Natural killer cell treated with Interleukin-12 subunit alpha and Interleukin-12 subunit beta and Interleukin-15 and Interleukin-18, amount 100 ng/mL, for 72 hours (primary cell): ENCODE measurements at regions not wholly inside any gene's neighbourhood (a gene's known extent, or its start where the extent isn't known, plus 50 kb on each side); places are given as distances from the start of the nearest gene placed in this dataset.

Experiments used
- ATAC-seq, 2 donors: fragments of 150-1000 bp; cut with Tn5 transposase in 1 of 2; sonication (Bioruptor Pico), chemical (Tn5 transposase) in 1 of 2; 2 replicates each; pipeline ENCODE4 v1.10.0; 2021
- DNase-seq: peaks from one replicate; pipeline ENCODE4 v3.0.0; 2022; ENCODE audit warnings: low spot score
- H3K27ac Mint-ChIP-seq, 2 donors: 1 replicate in 1 of 2; 2 replicates in 1 of 2; pipeline ENCODE4 v1.8.0; 2022; ENCODE audit warnings: mixed read lengths in 2 of 2, mild to moderate bottlenecking in 1 of 2, moderate library complexity in 1 of 2
- H3K27me3 Mint-ChIP-seq, 2 donors: 1 replicate in 1 of 2; 2 replicates in 1 of 2; pipeline ENCODE4 v1.8.0; 2022; ENCODE audit warnings: mixed read lengths in 2 of 2
- H3K36me3 Mint-ChIP-seq: one replicate; pipeline ENCODE4 v1.8.0; 2022; ENCODE audit warnings: mixed read lengths
- H3K4me1 Mint-ChIP-seq, 2 donors: 1 replicate in 1 of 2; 2 replicates in 1 of 2; pipeline ENCODE4 v1.8.0; 2022; ENCODE audit warnings: low read depth in 2 of 2, mixed read lengths in 2 of 2, mild to moderate bottlenecking in 1 of 2
- H3K4me3 Mint-ChIP-seq: one replicate; pipeline ENCODE4 v1.8.0; 2022; ENCODE audit warnings: mixed read lengths
- H3K9me3 Mint-ChIP-seq: 2 replicates; pipeline ENCODE4 v1.8.0; 2022; ENCODE audit warnings: mixed read lengths

GRCh38 chr3:176969066-176969465 is 228.2 kb downstream of the TBL1XR1 start:
- DNase-seq (no peak), ATAC-seq (no peak)
- no peaks in the 10 kb centered on the region for H3K36me3 Mint-ChIP-seq
- no peaks in the 10 kb centered on the region for H3K9me3 Mint-ChIP-seq
- no peak overlapping the region for H3K27ac Mint-ChIP-seq
- H3K27me3 Mint-ChIP-seq: no peaks in the 10 kb centered on the region
- peaks cover 10 to 14% of the 10 kb centered on the region in 2 donors for H3K4me1 Mint-ChIP-seq
- no peak overlapping the region for H3K4me3 Mint-ChIP-seq

GRCh38 chr3:176968631-176969030 is 228.7 kb downstream of the TBL1XR1 start:
- Mint-ChIP-seq H3K4me3 (no peak overlapping the region), H3K36me3 (no peaks in the 10 kb centered on the region), H3K4me1 (peaks cover 10 to 14% of the 10 kb centered on the region in 2 donors), H3K9me3 (no peaks in the 10 kb centered on the region), H3K27ac (no peak overlapping the region), H3K27me3 (no peaks in the 10 kb centered on the region)
- DNase-seq (no peak), ATAC-seq (no peak)

GRCh38 chr3:176967522-176967921 is 229.8 kb downstream of the TBL1XR1 start:
- peaks cover 10 to 14% of the 10 kb centered on the region in 2 donors for H3K4me1 Mint-ChIP-seq
- no peak overlapping the region for H3K27ac Mint-ChIP-seq
- H3K4me3 Mint-ChIP-seq: no peak overlapping the region
- no peaks in the 10 kb centered on the region for H3K36me3 Mint-ChIP-seq
- ATAC-seq: no peak
- no peak for DNase-seq
- peaks cover 0 to 2% of the 10 kb centered on the region in 2 donors for H3K27me3 Mint-ChIP-seq
- no peaks in the 10 kb centered on the region for H3K9me3 Mint-ChIP-seq

- no peaks in the 10 kb centered on the region for H3K36me3 Mint-ChIP-seq
- H3K9me3 Mint-ChIP-seq: no peaks in the 10 kb centered on the region
- H3K27me3 Mint-ChIP-seq: peaks cover 3 to 17% of the 10 kb centered on the region in 2 donors
- ATAC-seq (no peak), DNase-seq (no peak)
- peaks cover 5 to 7% of the 10 kb centered on the region in 2 donors for H3K4me1 Mint-ChIP-seq
- no peak overlapping the region for H3K27ac Mint-ChIP-seq
- no peak overlapping the region for H3K4me3 Mint-ChIP-seq
Observed at GRCh38 chr3:176964661-176965060, 232.6 kb downstream of the TBL1XR1 start.

- Mint-ChIP-seq H3K9me3 (no peaks in the 10 kb centered on the region), H3K27me3 (peaks cover 3 to 17% of the 10 kb centered on the region in 2 donors), H3K4me1 (peaks cover 5 to 7% of the 10 kb centered on the region in 2 donors), H3K36me3 (no peaks in the 10 kb centered on the region), H3K27ac (no peak overlapping the region), H3K4me3 (no peak overlapping the region)
- no peak for ATAC-seq
- no peak for DNase-seq
Observed at GRCh38 chr3:176961916-176962315, 235.4 kb downstream of the TBL1XR1 start.

- ATAC-seq (no peak), DNase-seq (no peak)
- no peaks in the 10 kb centered on the region for H3K9me3 Mint-ChIP-seq
- H3K27ac Mint-ChIP-seq: no peak overlapping the region
- no peaks in the 10 kb centered on the region for H3K4me1 Mint-ChIP-seq
- H3K36me3 Mint-ChIP-seq: no peaks in the 10 kb centered on the region
- H3K4me3 Mint-ChIP-seq: no peak overlapping the region
- H3K27me3 Mint-ChIP-seq: peaks cover 3 to 17% of the 10 kb centered on the region in 2 donors
Observed at GRCh38 chr3:176959867-176960266, 237.4 kb downstream of the TBL1XR1 start.

GRCh38 chr3:176958560-176958959 is 238.7 kb downstream of the TBL1XR1 start:
- Mint-ChIP-seq H3K27ac (no peak overlapping the region), H3K4me1 (no peaks in the 10 kb centered on the region), H3K27me3 (peaks cover 3 to 17% of the 10 kb centered on the region in 2 donors), H3K9me3 (no peaks in the 10 kb centered on the region), H3K4me3 (no peak overlapping the region), H3K36me3 (no peaks in the 10 kb centered on the region)
- no peak for ATAC-seq
- no peak for DNase-seq

- H3K4me3 Mint-ChIP-seq: no peak overlapping the region
Observed at GRCh38 chr3:176954517-176954916, 242.8 kb downstream of the TBL1XR1 start.

GRCh38 chr3:176953106-176954060 is 243.9 kb downstream of the TBL1XR1 start:
- DNase-seq (no peak), ATAC-seq (no peak)
- Mint-ChIP-seq H3K27ac (no peak overlapping the region), H3K9me3 (no peaks in the 10 kb centered on the region), H3K4me3 (no peak overlapping the region), H3K27me3 (peaks cover 0 to 4% of the 10 kb centered on the region in 2 donors), H3K36me3 (no peaks in the 10 kb centered on the region), H3K4me1 (no peaks in the 10 kb centered on the region)

More at GRCh38 chr3:176954517-176954916, 242.8 kb downstream of the TBL1XR1 start:
- Mint-ChIP-seq H3K36me3 (no peaks in the 10 kb centered on the region), H3K9me3 (no peaks in the 10 kb centered on the region), H3K27ac (no peak overlapping the region), H3K4me1 (no peaks in the 10 kb centered on the region), H3K27me3 (peaks cover 0 to 4% of the 10 kb centered on the region in 2 donors)
- no peak for DNase-seq
- ATAC-seq: no peak

- ATAC-seq (no peak), DNase-seq (no peak)
- Mint-ChIP-seq H3K9me3 (no peaks in the 10 kb centered on the region), H3K4me3 (no peak overlapping the region), H3K4me1 (no peaks in the 10 kb centered on the region), H3K27me3 (peaks cover 0 to 4% of the 10 kb centered on the region in 2 donors), H3K36me3 (no peaks in the 10 kb centered on the region), H3K27ac (no peak overlapping the region)
Observed at GRCh38 chr3:176951586-176952292, 245.5 kb downstream of the TBL1XR1 start.

- Mint-ChIP-seq H3K27ac (no peak overlapping the region), H3K4me3 (no peak overlapping the region), H3K9me3 (no peaks in the 10 kb centered on the region), H3K36me3 (no peaks in the 10 kb centered on the region), H3K27me3 (peaks cover 0 to 4% of the 10 kb centered on the region in 2 donors), H3K4me1 (no peaks in the 10 kb centered on the region)
- no peak for DNase-seq
- no peak for ATAC-seq
Observed at GRCh38 chr3:176951144-176951543, 246.1 kb downstream of the TBL1XR1 start.

GRCh38 chr3:176950743-176951142 is 246.5 kb downstream of the TBL1XR1 start:
- no peak for DNase-seq
- Mint-ChIP-seq H3K27ac (no peak overlapping the region), H3K4me3 (no peak overlapping the region), H3K27me3 (peaks cover 0 to 4% of the 10 kb centered on the region in 2 donors), H3K4me1 (no peaks in the 10 kb centered on the region), H3K36me3 (no peaks in the 10 kb centered on the region), H3K9me3 (no peaks in the 10 kb centered on the region)
- no peak for ATAC-seq

- ATAC-seq: no peak
- Mint-ChIP-seq H3K9me3 (no peaks in the 10 kb centered on the region), H3K27ac (no peak overlapping the region), H3K36me3 (no peaks in the 10 kb centered on the region), H3K27me3 (peaks cover 0 to 3% of the 10 kb centered on the region in 2 donors), H3K4me3 (no peak overlapping the region), H3K4me1 (no peaks in the 10 kb centered on the region)
- DNase-seq: no peak
Observed at GRCh38 chr3:176948151-176948550, 249.1 kb downstream of the TBL1XR1 start.

GRCh38 chr3:176946202-176946601 is 251.1 kb downstream of the TBL1XR1 start:
- DNase-seq (no peak), ATAC-seq (no peak)
- H3K9me3 Mint-ChIP-seq: no peaks in the 10 kb centered on the region
- H3K36me3 Mint-ChIP-seq: no peaks in the 10 kb centered on the region
- no peaks in the 10 kb centered on the region for H3K4me1 Mint-ChIP-seq
- no peak overlapping the region for H3K27ac Mint-ChIP-seq
- H3K27me3 Mint-ChIP-seq: peaks cover 0 to 3% of the 10 kb centered on the region in 2 donors
- no peak overlapping the region for H3K4me3 Mint-ChIP-seq
